ENCODE measurements at regions not wholly inside any gene's neighbourhood (a gene's known extent, or its start where the extent isn't known, plus 50 kb on each side); places are given as distances from the start of the nearest gene placed in this dataset.

- no peaks in the 10 kb centered on the region for H3K4me1 ChIP-seq (ENCODE audit: insufficient read depth, low read length, severe bottlenecking)
- no peaks in the 10 kb centered on the region for H3K79me2 ChIP-seq (ENCODE audit: insufficient read depth, low read length)
- H3K27ac ChIP-seq (ENCODE audit: low read depth, low read length, poor library complexity, severe bottlenecking) = no peak overlapping the region
- H2AFZ ChIP-seq (ENCODE audit: low read length) = no peak overlapping the region
- H3K4me3 ChIP-seq (ENCODE audit: low read depth, low read length, poor library complexity, severe bottlenecking) = no peak overlapping the region
- no peak for TF ChIP-seq EZH2 (IDR thresholded peaks at IDR 0.05; ENCODE audit: borderline replicate concordance, low read length)
- no peak for TF ChIP-seq CTCF (IDR thresholded peaks at IDR 0.05; ENCODE audit: low read length)
- no peaks in the 10 kb centered on the region for H3K36me3 ChIP-seq (ENCODE audit: insufficient read depth, low read length)
- H3K9ac ChIP-seq (ENCODE audit: low read length) = no peak overlapping the region
- H3F3A ChIP-seq (ENCODE audit: insufficient read depth, low read length) = no peaks in the 10 kb centered on the region
- H3K27me3 ChIP-seq (ENCODE audit: insufficient read depth, low read length) = no peaks in the 10 kb centered on the region
- H3K4me2 ChIP-seq (ENCODE audit: low read length) = no peak overlapping the region
- no peaks in the 10 kb centered on the region for H3K9me2 ChIP-seq (ENCODE audit: low read depth, low read length)
- no peaks in the 10 kb centered on the region for H3K9me3 ChIP-seq (ENCODE audit: low read length)
- H4K20me1 ChIP-seq (ENCODE audit: insufficient read depth, low read length) = no peaks in the 10 kb centered on the region
These were observed 503.2 kb downstream of the SH2D4B start for GRCh38 chr10:81040940-81041339.

GRCh38 chr10:81042647-81043046 is 504.9 kb downstream of the SH2D4B start:
- H4K20me1 ChIP-seq (ENCODE audit: insufficient read depth, low read length) = no peaks in the 10 kb centered on the region

GRCh38 chr10:81065474-81065873 is 527.8 kb downstream of the SH2D4B start:
- Histone ChIP-seq H4K20me1 (ENCODE audit: insufficient read depth, low read length) (no peaks in the 10 kb centered on the region), H3F3A (ENCODE audit: insufficient read depth, low read length) (no peaks in the 10 kb centered on the region), H3K79me2 (ENCODE audit: insufficient read depth, low read length) (no peaks in the 10 kb centered on the region), H3K9me3 (ENCODE audit: low read length) (no peaks in the 10 kb centered on the region), H3K27me3 (ENCODE audit: insufficient read depth, low read length) (no peaks in the 10 kb centered on the region), H3K36me3 (ENCODE audit: insufficient read depth, low read length) (no peaks in the 10 kb centered on the region), H3K9me2 (ENCODE audit: low read depth, low read length) (no peaks in the 10 kb centered on the region), H3K4me1 (ENCODE audit: insufficient read depth, low read length, severe bottlenecking) (no peaks in the 10 kb centered on the region), H3K4me2 (ENCODE audit: low read length) (no peak overlapping the region), H3K27ac (ENCODE audit: low read depth, low read length, poor library complexity, severe bottlenecking) (no peak overlapping the region), H3K4me3 (ENCODE audit: low read depth, low read length, poor library complexity, severe bottlenecking) (no peak overlapping the region), H3K9ac (ENCODE audit: low read length) (no peak overlapping the region), H2AFZ (ENCODE audit: low read length) (no peak overlapping the region)
- TF ChIP-seq CTCF (IDR thresholded peaks at IDR 0.05; ENCODE audit: low read length) = no peak
- TF ChIP-seq EZH2 (IDR thresholded peaks at IDR 0.05; ENCODE audit: borderline replicate concordance, low read length) = no peak

More at GRCh38 chr10:81042647-81043046, 504.9 kb downstream of the SH2D4B start:
- Histone ChIP-seq H3K27me3 (ENCODE audit: insufficient read depth, low read length) (no peaks in the 10 kb centered on the region), H3F3A (ENCODE audit: insufficient read depth, low read length) (no peaks in the 10 kb centered on the region), H3K4me3 (ENCODE audit: low read depth, low read length, poor library complexity, severe bottlenecking) (no peak overlapping the region), H3K4me2 (ENCODE audit: low read length) (no peak overlapping the region), H2AFZ (ENCODE audit: low read length) (no peak overlapping the region), H3K9me3 (ENCODE audit: low read length) (no peaks in the 10 kb centered on the region), H3K9me2 (ENCODE audit: low read depth, low read length) (no peaks in the 10 kb centered on the region), H3K79me2 (ENCODE audit: insufficient read depth, low read length) (no peaks in the 10 kb centered on the region), H3K4me1 (ENCODE audit: insufficient read depth, low read length, severe bottlenecking) (no peaks in the 10 kb centered on the region), H3K9ac (ENCODE audit: low read length) (no peak overlapping the region), H3K27ac (ENCODE audit: low read depth, low read length, poor library complexity, severe bottlenecking) (no peak overlapping the region), H3K36me3 (ENCODE audit: insufficient read depth, low read length) (no peaks in the 10 kb centered on the region)
- TF ChIP-seq EZH2 (IDR thresholded peaks at IDR 0.05; ENCODE audit: borderline replicate concordance, low read length) (no peak), CTCF (IDR thresholded peaks at IDR 0.05; ENCODE audit: low read length) (no peak)
